Spleen (tissue), 11 donors: ENCODE measurements at regions not wholly inside any gene's neighbourhood (a gene's known extent, or its start where the extent isn't known, plus 50 kb on each side); places are given as distances from the start of the nearest gene placed in this dataset.
"Not testable (repeated sequence)": the region's sequence is repeated elsewhere in the genome, so short reads cannot be mapped to it uniquely, and the experiment has no call there.

Experiments
- DNase-seq: peaks from one replicate; pipeline ENCODE4 v3.0.0-alpha.2; 2020
- H3K27ac ChIP-seq, 8 donors: fragments of 200-600 bp; sonication (generic) in 7 of 8; 1 replicate in 4 of 8; 2 replicates in 4 of 8; pipeline versions ENCODE4 v1.5.0 to v1.8.0; 2016 to 2021; ENCODE audit warnings: inconsistent platforms in 4 of 8, mild to moderate bottlenecking in 4 of 8, moderate library complexity in 1 of 8
- H3K27me3 ChIP-seq, 7 donors: fragments of 200-600 bp; sonication (generic) in 6 of 7; replicated peaks in 1 of 7; 1 replicate in 4 of 7; 2 replicates in 3 of 7; pipeline versions ENCODE4 v1.5.0 to v1.8.0; 2016 to 2021; ENCODE audit warnings: inconsistent platforms in 3 of 7, mild to moderate bottlenecking in 1 of 7
- H3K36me3 ChIP-seq, 6 donors: fragments of 200-600 bp; sonication (generic) in 5 of 6; 1 replicate in 4 of 6; 2 replicates in 2 of 6; pipeline versions ENCODE4 v1.5.0 to v1.8.0; 2016 to 2021; ENCODE audit warnings: inconsistent platforms in 2 of 6
- H3K4me1 ChIP-seq, 6 donors: fragments of 200-600 bp; sonication (generic) in 5 of 6; 1 replicate in 3 of 6; 2 replicates in 3 of 6; pipeline versions ENCODE4 v1.5.0 to v1.8.0; 2016 to 2021; ENCODE audit warnings: inconsistent platforms in 3 of 6
- H3K4me3 ChIP-seq, 8 donors: fragments of 200-600 bp; sonication (generic) in 7 of 8; 1 replicate in 4 of 8; 2 replicates in 4 of 8; pipeline versions ENCODE4 v1.5.0 to v1.8.0; 2016 to 2021; ENCODE audit warnings: inconsistent platforms in 4 of 8, mild to moderate bottlenecking in 4 of 8, moderate library complexity in 2 of 8
- H3K9me3 ChIP-seq, 8 donors: fragments of 200-600 bp; sonication (generic) in 7 of 8; 1 replicate in 4 of 8; 2 replicates in 4 of 8; pipeline versions ENCODE4 v1.5.0 to v1.8.0; 2016 to 2021; ENCODE audit warnings: inconsistent platforms in 4 of 8
- CTCF ChIP-seq, 11 experiments: fragments of 200-600 bp in 7 of 11; fragments of 450-650 bp in 4 of 11; sonication (generic) in 4 of 11; IDR thresholded peaks in 8 of 11; conservative IDR thresholded peaks in 3 of 11; 1 replicate in 7 of 11; 2 replicates in 4 of 11; pipeline versions ENCODE4 v1.4.0 to v1.8.0; 2016 to 2021; ENCODE audit warnings: antibody characterized with exemption in 11 of 11, inconsistent platforms in 4 of 11, mild to moderate bottlenecking in 1 of 11
- POLR2A ChIP-seq, 3 donors: fragments of 450-650 bp; IDR thresholded peaks; one replicate each; pipeline ENCODE4 v1.5.1; 2017; ENCODE audit warnings: antibody characterized with exemption in 3 of 3, mild to moderate bottlenecking in 1 of 3
- POLR2AphosphoS5 ChIP-seq, 3 donors: sonication (generic); formaldehyde crosslinking; IDR thresholded peaks; one replicate each; pipeline ENCODE4 v1.5.1; 2017; ENCODE audit warnings: antibody characterized with exemption in 3 of 3
- WGBS, 5 donors: extraction: QIAGEN DNeasy Blood & Tissue Kit in 3 of 5; methylation state at CpG; one replicate each; pipeline versions ENCODE4 v1.1.5 to v1.1.7; 2013 to 2018; 5-methylcytosine and 5-hydroxymethylcytosine counted together
- intact Hi-C: fragments of 100-400 bp; cut with DNase I; formaldehyde crosslinking; loops from one replicate; pipeline ENCODE4 v1.15.0; 2023; ENCODE audit warnings: low total_unique reads
- donor health status: healthy with polysubstance abuse.
- donor health status: DM: no; HTN: no; CAD: no; lungs with moderate emphysema.
- donor health status: DM: no; HTN: no; CAD: no.
- donor health status: Bipolar disorder and iron deficiency.
- donor health status: healthy.
- donor health status: DM: no; HTN: no; CAD: no.
- donor health status: DM: yes; HTN: yes; CAD: no.

DNA sequence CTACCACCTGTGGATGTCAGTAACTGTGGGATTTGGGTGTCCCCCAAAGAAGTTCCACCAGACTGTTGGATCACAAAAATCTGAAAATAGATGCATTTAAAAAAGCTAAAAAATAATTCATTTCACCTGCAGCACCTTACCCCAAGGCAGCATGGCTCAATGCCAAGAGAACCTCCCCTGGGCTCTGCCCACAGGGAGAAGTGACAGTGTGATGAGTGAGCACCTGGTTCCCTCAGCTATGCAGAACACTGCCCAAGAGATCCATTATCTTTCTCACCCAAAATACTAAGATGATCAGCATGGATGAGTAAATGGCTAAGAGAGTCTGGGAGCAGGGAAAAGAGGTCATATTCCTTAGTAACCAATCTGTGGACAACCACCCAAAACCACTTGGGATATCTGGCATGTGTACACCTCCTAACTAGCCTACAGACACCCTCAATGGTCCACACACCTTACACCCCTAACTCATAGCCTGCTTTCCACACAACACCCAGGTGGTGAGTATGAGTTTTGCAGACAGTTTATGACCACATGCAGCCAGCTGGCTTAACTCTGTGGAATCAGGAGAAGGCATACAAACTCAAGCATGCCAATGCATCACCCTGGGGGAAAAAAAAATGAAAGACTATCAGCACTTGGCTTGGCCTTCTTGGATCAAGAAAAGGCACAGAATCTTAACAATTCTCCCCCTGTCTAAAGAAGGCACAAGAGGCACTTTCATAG lies 416.5 kb upstream of the SMIM31 start:
- H3K36me3 ChIP-seq: no peaks in the 10 kb centered on the region
- no peaks in the 10 kb centered on the region for H3K27me3 ChIP-seq
- no peak overlapping the region for H3K27ac ChIP-seq
- no peaks in the 10 kb centered on the region for H3K4me1 ChIP-seq
- intact Hi-C loops: no loop called here
- TF ChIP-seq CTCF (IDR thresholded peaks at IDR 0.05 in 8 of 11, conservative IDR thresholded peaks at IDR 0.05 in 3 of 11) (no peak), POLR2A (IDR thresholded peaks at IDR 0.05) (no peak), POLR2AphosphoS5 (IDR thresholded peaks at IDR 0.05) (no peak)
- DNase-seq: no peak
- H3K4me3 ChIP-seq: no peak overlapping the region
- peaks cover 0 to 28% (median 17%) of the 10 kb centered on the region in 8 donors for H3K9me3 ChIP-seq

- 62 to 77% (median 68%) methylated on average over 3 of the region's 3 CpGs for WGBS, 5 donors
Observed at GRCh38 chr4:164343472-164343976, 410.4 kb upstream of the SMIM31 start.

GRCh38 chr4:164345756-164346155 lies 408.2 kb upstream of the SMIM31 start:
- DNase-seq: no peak
- TF ChIP-seq POLR2AphosphoS5 (IDR thresholded peaks at IDR 0.05): no peak
- no peak for TF ChIP-seq POLR2A (IDR thresholded peaks at IDR 0.05)
- TF ChIP-seq CTCF (IDR thresholded peaks at IDR 0.05 in 8 of 11, conservative IDR thresholded peaks at IDR 0.05 in 3 of 11): no peak
- peaks cover 0 to 16% (median 13%) of the 10 kb centered on the region in 8 donors for H3K9me3 ChIP-seq
- H3K36me3 ChIP-seq: no peaks in the 10 kb centered on the region
- H3K27me3 ChIP-seq: no peaks in the 10 kb centered on the region
- H3K4me3 ChIP-seq: no peak overlapping the region
- H3K4me1 ChIP-seq: no peaks in the 10 kb centered on the region
- intact Hi-C loops: no loop called here
- H3K27ac ChIP-seq: no peak overlapping the region

More at GRCh38 chr4:164343472-164343976, 410.4 kb upstream of the SMIM31 start:
- no peaks in the 10 kb centered on the region for H3K4me1 ChIP-seq
- H3K9me3 ChIP-seq: peaks cover 0 to 20% (median 15%) of the 10 kb centered on the region in 8 donors
- no peak overlapping the region for H3K4me3 ChIP-seq
- no peak overlapping the region for H3K27ac ChIP-seq
- DNase-seq: no peak
- H3K36me3 ChIP-seq: no peaks in the 10 kb centered on the region
- intact Hi-C loops: no loop called here
- TF ChIP-seq POLR2AphosphoS5 (IDR thresholded peaks at IDR 0.05) (no peak), CTCF (IDR thresholded peaks at IDR 0.05 in 8 of 11, conservative IDR thresholded peaks at IDR 0.05 in 3 of 11) (no peak), POLR2A (IDR thresholded peaks at IDR 0.05) (no peak)
- no peaks in the 10 kb centered on the region for H3K27me3 ChIP-seq

DNA sequence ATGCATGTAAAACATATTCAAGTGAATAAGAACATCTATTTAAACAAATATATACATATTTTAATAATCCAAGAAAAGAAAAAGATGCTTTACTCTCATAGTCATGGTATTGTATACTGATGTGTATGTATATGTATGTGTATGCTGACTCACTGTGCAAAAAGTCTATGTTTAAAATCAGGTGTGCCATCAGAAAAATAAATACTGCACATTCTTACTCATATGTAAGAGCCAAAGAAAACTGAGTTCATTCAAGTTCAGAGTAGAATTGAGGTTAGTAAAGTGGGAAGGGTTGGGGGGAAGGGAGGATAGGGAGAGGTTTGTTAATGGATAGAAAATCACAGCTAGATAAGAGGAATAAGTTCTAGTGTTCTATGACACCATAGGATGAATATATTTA lies 403.9 kb upstream of the SMIM31 start:
- no peak for TF ChIP-seq POLR2AphosphoS5 (IDR thresholded peaks at IDR 0.05)
- TF ChIP-seq CTCF (IDR thresholded peaks at IDR 0.05 in 8 of 11, conservative IDR thresholded peaks at IDR 0.05 in 3 of 11): no peak
- no peak for TF ChIP-seq POLR2A (IDR thresholded peaks at IDR 0.05)
- no peak overlapping the region for H3K4me3 ChIP-seq
- no peaks in the 10 kb centered on the region for H3K27me3 ChIP-seq
- H3K4me1 ChIP-seq: no peaks in the 10 kb centered on the region
- no peak for DNase-seq
- no peaks in the 10 kb centered on the region for H3K36me3 ChIP-seq
- H3K9me3 ChIP-seq: peaks cover 0 to 5% (median 0%) of the 10 kb centered on the region in 8 donors
- intact Hi-C loops: no loop called here
- H3K27ac ChIP-seq: no peak overlapping the region

- H3K27me3 ChIP-seq, intact Hi-C loops: not testable (repeated sequence)
- WGBS, 5 donors: 92 to 97% (median 95%) methylated on average over 17 to 24 of the region's 24 CpGs
Observed at GRCh38 chr4:164350716-164351115, 403.2 kb upstream of the SMIM31 start.

More at GRCh38 chr4:164350716-164351115, 403.2 kb upstream of the SMIM31 start:
- H3K27ac ChIP-seq, DNase-seq, H3K36me3 ChIP-seq, H3K9me3 ChIP-seq, H3K4me3 ChIP-seq, H3K4me1 ChIP-seq: not testable (repeated sequence)
